ENCODE measurements at regions not wholly inside any gene's neighbourhood (a gene's known extent, or its start where the extent isn't known, plus 50 kb on each side); places are given as distances from the start of the nearest gene placed in this dataset.

- no peak for TF ChIP-seq CTCF (IDR thresholded peaks at IDR 0.05)
- no peak for TF ChIP-seq POLR2A (IDR thresholded peaks at IDR 0.05)
These were observed 690.9 kb downstream of the NXPH1 start for GRCh38 chr7:9124320-9124719.
